ENCODE measurements at regions not wholly inside any gene's neighbourhood (a gene's known extent, or its start where the extent isn't known, plus 50 kb on each side); places are given as distances from the start of the nearest gene placed in this dataset.

- no peak for TF ChIP-seq TAF1 (IDR thresholded peaks at IDR 0.05; ENCODE audit: low read depth, low read length)
- no peak for TF ChIP-seq POLR2A (IDR thresholded peaks at IDR 0.05; ENCODE audit: low read depth, low read length)
- TF ChIP-seq POLR2AphosphoS5 (IDR thresholded peaks at IDR 0.05; ENCODE audit: low read depth, low read length) = no peak
- TF ChIP-seq SPI1 (IDR thresholded peaks at IDR 0.05; ENCODE audit: low read depth, low read length) = no peak
- TF ChIP-seq PAX5 (IDR thresholded peaks at IDR 0.05; ENCODE audit: insufficient read depth, low read length, severe bottlenecking) = no peak
- TF ChIP-seq POU2F2 (IDR thresholded peaks at IDR 0.05; ENCODE audit: low read depth, low read length) = no peak
Observed at GRCh38 chr5:98453296-98453695, 320.2 kb upstream of the RGMB start.
